ENCODE measurements at regions not wholly inside any gene's neighbourhood (a gene's known extent, or its start where the extent isn't known, plus 50 kb on each side); places are given as distances from the start of the nearest gene placed in this dataset.

DNA sequence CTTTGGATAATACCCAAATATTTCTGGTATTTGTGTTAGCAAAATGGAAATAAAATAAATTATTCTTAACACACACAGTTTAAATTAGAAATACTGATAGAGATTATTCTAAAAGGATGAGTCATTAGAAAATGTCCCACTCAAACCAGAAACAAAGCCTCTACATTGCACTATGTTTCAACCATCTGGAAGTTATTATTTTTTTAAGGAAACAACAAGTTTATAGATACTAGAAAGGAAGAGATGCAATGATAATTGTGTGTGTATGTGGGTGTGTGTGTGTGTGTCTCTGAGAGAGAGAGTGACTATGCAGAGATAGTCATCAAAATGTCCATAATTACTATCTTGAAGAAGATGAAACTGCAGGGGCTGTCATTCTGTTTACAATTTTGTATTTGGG lies 1340.5 kb downstream of the ROBO1 start:
- TF ChIP-seq, protein P1, sequence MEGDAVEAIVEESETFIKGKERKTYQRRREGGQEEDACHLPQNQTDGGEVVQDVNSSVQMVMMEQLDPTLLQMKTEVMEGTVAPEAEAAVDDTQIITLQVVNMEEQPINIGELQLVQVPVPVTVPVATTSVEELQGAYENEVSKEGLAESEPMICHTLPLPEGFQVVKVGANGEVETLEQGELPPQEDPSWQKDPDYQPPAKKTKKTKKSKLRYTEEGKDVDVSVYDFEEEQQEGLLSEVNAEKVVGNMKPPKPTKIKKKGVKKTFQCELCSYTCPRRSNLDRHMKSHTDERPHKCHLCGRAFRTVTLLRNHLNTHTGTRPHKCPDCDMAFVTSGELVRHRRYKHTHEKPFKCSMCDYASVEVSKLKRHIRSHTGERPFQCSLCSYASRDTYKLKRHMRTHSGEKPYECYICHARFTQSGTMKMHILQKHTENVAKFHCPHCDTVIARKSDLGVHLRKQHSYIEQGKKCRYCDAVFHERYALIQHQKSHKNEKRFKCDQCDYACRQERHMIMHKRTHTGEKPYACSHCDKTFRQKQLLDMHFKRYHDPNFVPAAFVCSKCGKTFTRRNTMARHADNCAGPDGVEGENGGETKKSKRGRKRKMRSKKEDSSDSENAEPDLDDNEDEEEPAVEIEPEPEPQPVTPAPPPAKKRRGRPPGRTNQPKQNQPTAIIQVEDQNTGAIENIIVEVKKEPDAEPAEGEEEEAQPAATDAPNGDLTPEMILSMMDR (IDR thresholded peaks at IDR 0.05), result no peak
- TF ChIP-seq POLR2A (IDR thresholded peaks at IDR 0.05), result no peak
